Stimulated activated CD8-positive, alpha-beta memory T cell treated with anti-CD3 and anti-CD28 coated beads, Interleukin-15, amount 100 ng/mL, for 48 hours (primary cell): ENCODE measurements at regions not wholly inside any gene's neighbourhood (a gene's known extent, or its start where the extent isn't known, plus 50 kb on each side); places are given as distances from the start of the nearest gene placed in this dataset.

Source experiments
- DNase-seq, 2 donors: peaks; one replicate each; pipeline ENCODE4 v3.0.0-alpha.2; 2020; ENCODE audit warnings: low read depth in 2 of 2

DNA sequence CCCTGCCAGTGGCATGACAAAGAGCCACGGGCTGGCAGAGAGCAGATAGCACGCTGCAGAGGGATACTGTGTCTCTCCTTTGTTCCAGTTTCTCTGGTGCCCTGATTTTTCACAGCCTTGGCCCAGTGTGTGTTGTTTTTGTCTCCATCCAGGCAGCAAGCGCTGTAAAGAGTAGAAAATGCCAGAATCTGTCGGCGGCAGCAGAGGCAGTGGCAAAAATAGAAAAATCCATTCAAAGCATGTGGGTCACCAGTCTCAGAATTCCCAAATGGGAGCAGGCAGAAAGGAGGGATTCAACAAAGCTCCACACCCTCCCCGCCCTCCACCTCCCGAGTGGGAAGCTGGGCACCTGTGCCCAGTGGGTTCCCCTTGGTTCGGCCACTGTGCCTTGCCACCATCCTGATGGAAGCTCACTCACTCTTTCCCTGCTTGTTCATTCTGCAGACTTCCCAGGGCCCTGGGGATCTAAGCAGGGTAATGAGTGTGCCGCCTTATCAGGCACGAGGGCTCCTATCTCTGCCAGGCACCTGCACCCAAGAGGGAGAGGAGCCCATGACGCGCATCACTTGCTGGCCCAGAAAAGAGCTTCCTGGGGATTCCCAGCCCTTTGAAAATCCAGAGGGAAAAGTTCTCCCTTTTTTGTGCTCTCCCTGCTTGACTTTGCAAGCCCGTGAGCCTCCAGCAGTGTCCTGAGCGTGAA lies 416.9 kb downstream of the IRS2 start:
- no peak for DNase-seq

GRCh38 chr13:109368230-109368629 lies 418.2 kb downstream of the IRS2 start:
- no peak for DNase-seq

DNA sequence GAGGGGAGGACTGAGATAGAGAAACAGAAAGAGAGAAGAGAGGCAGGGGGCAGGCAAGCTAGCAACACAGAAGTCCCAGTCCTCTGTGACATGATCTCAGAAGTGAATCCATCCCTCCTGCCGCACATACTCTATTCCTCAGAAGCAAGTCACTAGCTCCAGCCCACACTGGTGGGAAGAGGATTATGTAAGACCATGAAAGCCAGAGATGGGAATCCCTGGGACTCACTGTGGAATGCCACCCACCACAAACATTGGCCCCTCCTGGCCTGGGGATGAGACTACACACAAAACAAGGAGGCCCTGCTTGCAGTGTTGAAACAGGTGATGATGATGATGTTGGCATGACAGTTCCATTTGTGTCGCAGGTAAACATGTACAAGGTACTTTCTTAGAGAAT lies 419.9 kb downstream of the IRS2 start:
- no peak for DNase-seq

- no peak for DNase-seq
These were observed 423.0 kb downstream of the IRS2 start for GRCh38 chr13:109363431-109363830.

- DNase-seq: no peak
These were observed 423.8 kb downstream of the IRS2 start for GRCh38 chr13:109362616-109363015.

GRCh38 chr13:109361562-109362289 lies 424.7 kb downstream of the IRS2 start:
- DNase-seq: no peak

GRCh38 chr13:109357751-109358471 lies 428.5 kb downstream of the IRS2 start:
- DNase-seq: no peak

DNA sequence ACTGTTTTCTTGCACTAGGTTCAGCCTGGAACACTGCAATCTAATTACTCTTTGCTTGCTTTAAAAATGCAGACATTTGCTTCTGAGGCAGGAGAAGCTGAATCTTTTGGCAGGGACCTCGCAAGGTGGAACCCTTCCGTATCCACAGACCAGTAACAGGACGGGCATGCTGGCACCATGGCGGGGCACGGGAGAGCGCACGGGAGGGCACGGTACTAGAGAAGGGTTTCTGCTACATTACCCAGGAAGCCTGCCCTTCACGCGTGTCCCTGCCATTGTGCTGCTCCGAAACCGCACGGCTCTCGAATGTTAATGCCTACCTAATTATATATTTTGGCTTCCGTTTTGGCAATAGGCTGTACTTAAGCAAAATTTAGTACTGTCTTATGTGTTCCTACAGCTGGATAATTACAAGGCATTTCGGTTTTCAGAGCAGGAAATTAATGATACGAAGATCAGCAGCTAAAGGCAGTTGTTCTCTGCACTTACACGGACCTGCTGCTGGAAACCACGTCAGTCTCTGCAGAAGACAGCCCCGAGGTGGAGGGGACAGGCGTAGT lies 430.4 kb downstream of the IRS2 start:
- no peak for DNase-seq

DNA sequence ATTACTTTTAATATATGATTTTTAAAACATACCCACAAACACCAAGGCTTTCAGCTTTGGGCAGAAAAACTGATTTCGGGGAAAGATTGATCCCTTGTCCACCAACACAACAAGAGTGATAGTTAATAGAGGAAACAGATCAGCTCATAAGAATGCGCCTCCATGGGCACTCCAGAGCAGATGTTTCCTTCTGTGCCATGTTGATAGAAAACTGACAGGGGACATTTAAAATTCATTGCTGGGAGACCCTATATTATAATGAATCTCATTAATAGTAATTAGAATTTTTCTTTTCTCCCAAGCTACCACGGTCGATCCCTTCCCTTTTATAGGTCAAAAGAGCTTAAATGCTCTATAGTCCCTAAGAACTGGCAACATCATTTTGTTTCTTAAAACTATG lies 431.2 kb downstream of the IRS2 start:
- no peak for DNase-seq

DNA sequence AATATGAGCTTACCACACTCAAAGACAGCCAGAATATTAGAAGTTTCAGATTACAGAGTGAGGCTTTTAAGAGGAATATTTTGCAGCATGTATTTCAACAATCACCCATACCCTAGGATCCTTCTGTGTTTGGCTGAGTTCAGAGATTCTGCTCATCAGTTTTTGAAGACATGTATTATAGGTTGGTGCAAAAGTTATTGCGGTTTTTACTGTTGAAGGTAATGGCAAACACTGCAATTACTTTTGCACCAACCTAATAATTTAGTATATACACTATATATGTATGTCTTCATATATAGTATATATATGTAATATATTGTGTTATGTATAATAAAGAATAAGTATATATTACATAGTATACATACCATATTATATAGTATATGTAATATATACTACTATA lies 435.1 kb downstream of the IRS2 start:
- no peak for DNase-seq

DNA sequence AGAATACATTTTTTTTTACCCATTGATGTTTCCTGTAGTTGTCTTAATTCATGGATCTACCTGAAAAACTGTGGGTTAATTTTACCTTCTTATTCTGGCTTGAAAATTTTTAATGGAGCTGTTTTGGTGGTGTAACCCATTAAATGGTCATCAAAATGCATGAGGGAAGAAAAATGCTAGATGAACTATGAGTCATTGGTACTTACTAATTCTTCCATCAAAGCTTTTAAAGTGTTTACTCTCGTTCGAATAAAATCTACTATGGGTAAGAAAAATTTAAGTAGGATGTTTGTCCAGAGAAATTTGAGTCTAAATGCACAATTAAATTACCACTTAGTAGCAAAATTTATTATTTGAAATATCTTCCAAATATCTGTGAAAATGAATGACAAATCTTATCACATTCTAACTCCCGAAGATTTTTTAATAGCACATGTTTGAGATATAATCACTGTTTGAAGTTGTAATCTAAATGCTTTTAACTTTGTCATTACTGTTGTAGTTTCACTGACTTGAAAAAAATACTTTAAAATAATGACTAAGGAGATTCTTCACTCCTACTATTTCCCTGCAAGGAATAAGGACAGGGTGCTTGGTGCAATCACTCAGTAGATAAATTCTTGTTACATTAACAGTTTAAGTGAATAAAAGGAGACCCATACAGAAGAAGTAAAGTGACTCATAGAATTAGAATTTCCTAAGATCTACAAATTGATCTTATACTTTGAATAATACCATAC lies 437.7 kb downstream of the IRS2 start:
- DNase-seq: no peak

DNA sequence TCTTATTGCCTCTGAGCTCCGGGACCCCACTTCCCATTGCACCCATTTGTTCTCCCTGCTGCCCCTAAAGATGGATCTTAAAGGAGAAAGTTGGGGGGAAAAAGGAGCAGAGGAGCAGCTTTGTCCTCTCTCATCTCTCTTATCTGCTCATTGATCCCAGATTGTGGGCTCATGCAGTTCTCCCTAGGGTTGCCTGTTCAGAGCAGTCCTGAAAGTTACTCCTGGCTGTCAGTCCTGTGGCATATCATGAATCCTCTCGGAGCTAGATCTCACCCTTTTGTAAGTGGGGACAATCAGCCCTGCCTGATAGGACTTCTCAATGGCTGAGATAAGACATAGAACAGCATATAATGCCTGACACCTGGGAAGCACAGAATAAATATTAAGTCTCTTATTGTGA lies 440.3 kb downstream of the IRS2 start:
- DNase-seq: no peak

GRCh38 chr13:109345433-109345941 lies 440.9 kb downstream of the IRS2 start:
- DNase-seq: no peak

DNA sequence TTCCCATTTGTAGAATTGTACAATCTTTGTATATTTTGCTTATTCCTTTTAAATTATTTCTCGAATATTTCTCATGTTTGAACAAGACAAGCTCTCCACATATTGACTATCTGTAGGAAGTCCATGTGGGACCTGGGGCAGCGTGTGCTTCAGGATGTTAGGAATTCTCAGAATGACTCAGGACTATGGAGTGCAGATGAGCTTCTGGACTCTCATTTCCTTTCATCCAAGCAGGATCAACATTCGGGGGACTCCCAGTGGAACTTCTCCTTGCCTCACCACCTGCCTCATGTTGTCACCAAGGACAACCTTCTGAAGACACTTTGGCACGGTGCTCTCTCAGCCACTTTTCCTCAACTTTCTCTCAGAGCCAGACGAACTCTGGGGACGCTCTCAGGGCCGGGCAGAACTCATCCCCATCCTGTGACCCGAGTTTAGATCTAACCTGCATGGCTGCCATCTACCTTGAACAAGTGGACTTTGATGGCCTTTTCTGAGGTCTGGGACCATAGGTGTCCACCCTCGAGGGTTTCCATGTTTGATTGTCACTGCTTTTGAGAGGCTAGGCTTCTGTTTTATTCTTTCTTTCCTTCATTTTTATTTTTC lies 441.7 kb downstream of the IRS2 start:
- DNase-seq: no peak

- no peak for DNase-seq
These were observed 449.7 kb downstream of the IRS2 start for GRCh38 chr13:109336730-109337129.

- no peak for DNase-seq
These were observed 452.3 kb downstream of the IRS2 start for GRCh38 chr13:109333893-109334651.

- no peak for DNase-seq
These were observed 453.6 kb downstream of the IRS2 start for GRCh38 chr13:109332506-109333499.

- no peak for DNase-seq
These were observed 454.5 kb downstream of the IRS2 start for GRCh38 chr13:109331898-109332297.

- no peak for DNase-seq
These were observed 455.4 kb downstream of the IRS2 start for GRCh38 chr13:109331011-109331433.
